GM12892 (cell line): ENCODE measurements at regions not wholly inside any gene's neighbourhood (a gene's known extent, or its start where the extent isn't known, plus 50 kb on each side); places are given as distances from the start of the nearest gene placed in this dataset.

Source experiments
- POLR2A ChIP-seq: IDR thresholded peaks from 2 replicates; pipeline ENCODE4 v1.6.1; 2011; ENCODE audit warnings: low read depth, low read length, control low read depth
- POLR2AphosphoS5 ChIP-seq: IDR thresholded peaks from 2 replicates; pipeline ENCODE4 v1.6.1; 2011; ENCODE audit warnings: low read depth, low read length, control low read depth

DNA sequence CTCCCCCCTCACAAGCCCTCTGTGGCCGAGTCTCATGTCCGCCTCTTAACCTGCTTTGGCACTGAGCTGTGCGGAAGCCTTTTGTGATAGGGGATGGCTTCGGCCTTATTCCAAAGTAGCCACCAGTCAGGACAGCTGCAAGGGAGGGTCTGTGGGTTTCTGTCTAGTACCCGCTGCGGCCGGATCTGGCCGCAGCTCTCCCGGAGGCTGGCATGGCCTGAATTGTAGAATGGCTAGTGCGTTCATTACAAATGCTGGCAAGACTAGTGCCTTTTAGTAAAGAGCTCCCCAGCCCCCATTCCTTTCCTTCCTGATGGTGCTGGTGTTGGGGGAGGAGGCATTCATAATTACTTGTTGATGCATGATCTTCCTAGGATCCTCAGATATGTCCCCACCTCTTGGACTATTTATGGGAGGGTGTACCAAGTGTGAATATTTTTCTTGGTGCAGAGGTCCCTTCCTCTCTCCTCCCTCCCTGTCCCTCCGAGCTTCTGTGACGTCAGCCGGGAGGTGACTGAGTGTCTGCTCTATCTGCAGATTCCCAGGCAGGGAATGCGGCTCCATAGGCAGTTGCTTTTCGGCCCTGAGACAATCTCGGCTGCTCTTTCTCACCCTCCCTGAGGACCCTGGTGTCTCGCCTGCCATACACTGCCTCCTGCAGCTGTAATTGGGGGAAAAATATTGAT, 108.7 kb upstream of the E2F8 start:
- TF ChIP-seq POLR2A (no peak), POLR2AphosphoS5 (no peak)
